SK-N-SH (cell line): ENCODE measurements at regions not wholly inside any gene's neighbourhood (a gene's known extent, or its start where the extent isn't known, plus 50 kb on each side); places are given as distances from the start of the nearest gene placed in this dataset.

Experiments used
- CTCF ChIA-PET: fragments of 300-600, 350-600 bp; formaldehyde crosslinking; extraction: SDS; loops from one replicate; lab custom pipeline; 2021; lab: Yijun Ruan, JAX
- POLR2A ChIA-PET: fragments of 350-600 bp; sonication (Branson Sonifier 250); formaldehyde crosslinking; extraction: SDS; loops from one replicate; lab custom pipeline; 2020; ENCODE audit warnings: antibody characterized with exemption, inconsistent platforms; lab: Yijun Ruan, JAX
- DNase-seq: peaks from one replicate; pipeline ENCODE4 v3.0.0; 2012
- H2AFZ ChIP-seq: fragments of 200-600 bp; sonication (generic); 2 replicates; pipeline ENCODE4 v1.8.1; 2016; ENCODE audit warnings: antibody characterized with exemption, mild to moderate bottlenecking, low read depth
- H3F3A ChIP-seq: fragments of 200-600 bp; sonication (generic); replicated peaks from 2 replicates; pipeline ENCODE3; 2016; ENCODE audit warnings: antibody characterized with exemption, mild to moderate bottlenecking; ENCODE audit not compliant: insufficient read depth
- H3K27ac ChIP-seq, 2 experiments: fragments of 200-500 bp in 1 of 2; fragments of 200-600 bp in 1 of 2; sonication (Bioruptor generic) in 1 of 2; sonication (generic), shearing (Covaris generic) in 1 of 2; 2 replicates each; pipeline versions ENCODE4 v1.5.1 to v1.6.1; 2014 to 2016; ENCODE audit warnings: low read depth in 2 of 2, inconsistent platforms in 1 of 2, low read length in 1 of 2, mild to moderate bottlenecking in 1 of 2, mixed read lengths in 1 of 2
- H3K27me3 ChIP-seq: fragments of 200-600 bp; sonication (generic), shearing (Covaris generic); 2 replicates; pipeline ENCODE4 v1.6.1; 2016; ENCODE audit warnings: mixed run types; ENCODE audit not compliant: insufficient read depth
- H3K36me3 ChIP-seq, 2 experiments: fragments of 200-500 bp in 1 of 2; fragments of 200-600 bp in 1 of 2; sonication (Bioruptor generic) in 1 of 2; sonication (generic) in 1 of 2; replicated peaks in 1 of 2; 2 replicates each; pipeline versions ENCODE3 to v1.5.1; 2014 to 2016; ENCODE audit warnings: low read length in 1 of 2, mild to moderate bottlenecking in 1 of 2; ENCODE audit not compliant: insufficient read depth in 2 of 2, control insufficient read depth in 1 of 2
- H3K4me1 ChIP-seq, 2 experiments: fragments of 200-500 bp in 1 of 2; fragments of 200-600 bp in 1 of 2; sonication (Bioruptor generic) in 1 of 2; sonication (generic), shearing (Covaris generic) in 1 of 2; 2 replicates each; pipeline versions ENCODE4 v1.5.1 to v1.6.1; 2014 to 2016; ENCODE audit warnings: low read depth in 1 of 2, low read length in 1 of 2, mixed run types in 1 of 2; ENCODE audit not compliant: insufficient read depth in 2 of 2, control insufficient read depth in 1 of 2
- H3K4me2 ChIP-seq: fragments of 200-600 bp; sonication (generic), shearing (Covaris generic); 2 replicates; pipeline ENCODE4 v1.6.1; 2017; ENCODE audit warnings: mixed run types
- H3K4me3 ChIP-seq, 2 experiments: fragments of 200-500 bp in 1 of 2; fragments of 200-600 bp in 1 of 2; sonication (Bioruptor generic) in 1 of 2; sonication (generic), shearing (Covaris generic) in 1 of 2; 2 replicates each; pipeline versions ENCODE4 v1.5.1 to v1.8.1; 2014 to 2016; ENCODE audit warnings: low read depth in 2 of 2, inconsistent platforms in 1 of 2, low read length in 1 of 2, mild to moderate bottlenecking in 1 of 2, mixed read lengths in 1 of 2, moderate library complexity in 1 of 2
- H3K79me2 ChIP-seq: fragments of 200-600 bp; sonication (generic); 2 replicates; pipeline ENCODE4 v1.8.1; 2017; ENCODE audit warnings: mild to moderate bottlenecking; ENCODE audit not compliant: insufficient read depth
- H3K9ac ChIP-seq: fragments of 200-600 bp; sonication (generic); 2 replicates; pipeline ENCODE4 v1.6.1; 2017; ENCODE audit warnings: mixed run types
- H3K9me2 ChIP-seq: fragments of 200-600 bp; sonication (generic); 2 replicates; pipeline ENCODE4 v1.6.1; 2017; ENCODE audit warnings: mixed run types
- H3K9me3 ChIP-seq: fragments of 200-600 bp; sonication (generic); 2 replicates; pipeline ENCODE4 v1.6.1; 2017; ENCODE audit warnings: mixed run types, mild to moderate bottlenecking, moderate library complexity
- H4K20me1 ChIP-seq: fragments of 200-600 bp; sonication (generic); 2 replicates; pipeline ENCODE4 v1.6.1; 2017; ENCODE audit warnings: mild to moderate bottlenecking, mixed run types; ENCODE audit not compliant: insufficient read depth
- CTCF ChIP-seq: fragments of 200-600 bp; sonication (generic); IDR thresholded peaks from 2 replicates; pipeline ENCODE4 v1.6.1; 2017; ENCODE audit warnings: antibody characterized with exemption, mild to moderate bottlenecking, moderate library complexity
- ELF1 ChIP-seq: IDR thresholded peaks from 2 replicates; pipeline ENCODE4 v1.4.0; 2012
- EZH2phosphoT487 ChIP-seq: fragments of 200-600 bp; sonication (generic); IDR thresholded peaks from 2 replicates; pipeline ENCODE4 v1.6.1; 2017; ENCODE audit warnings: low read depth, mixed run types, mild to moderate bottlenecking, antibody characterized with exemption, moderate library complexity, borderline replicate concordance
- FOXJ3 ChIP-seq: sonication (generic); formaldehyde crosslinking; IDR thresholded peaks from 2 replicates; pipeline ENCODE4 v1.5.1; 2020; ENCODE audit warnings: mild to moderate bottlenecking, missing genetic modification reagents
- IRF3 ChIP-seq: fragments of 150-350 bp; IDR thresholded peaks from 2 replicates; pipeline ENCODE4 v1.6.1; 2016; ENCODE audit warnings: mild to moderate bottlenecking, low read depth, low read length
- JUND ChIP-seq: IDR thresholded peaks from 2 replicates; pipeline ENCODE4 v1.4.0; 2012
- MXI1 ChIP-seq: IDR thresholded peaks from 2 replicates; pipeline ENCODE4 v1.6.1; 2012; ENCODE audit warnings: mild to moderate bottlenecking, low read depth, low read length, improper control_type of control experiment
- RAD21 ChIP-seq: IDR thresholded peaks from 2 replicates; pipeline ENCODE4 v1.6.1; 2012; ENCODE audit warnings: mild to moderate bottlenecking, low read length
- RCOR1 ChIP-seq: fragments of 150-350 bp; IDR thresholded peaks from 2 replicates; pipeline ENCODE4 v1.6.1; 2017; ENCODE audit warnings: antibody characterized with exemption, low read length
- REST ChIP-seq: IDR thresholded peaks from 2 replicates; pipeline ENCODE4 v1.6.1; 2012; ENCODE audit warnings: mild to moderate bottlenecking, low read depth, low read length, moderate library complexity
- RXRA ChIP-seq: IDR thresholded peaks from 2 replicates; pipeline ENCODE4 v1.4.0; 2012; ENCODE audit warnings: low read depth, mild to moderate bottlenecking, borderline replicate concordance
- SIN3A ChIP-seq: IDR thresholded peaks from 2 replicates; pipeline ENCODE4 v1.6.1; 2012; ENCODE audit warnings: low read depth, mild to moderate bottlenecking, low read length, moderate library complexity, borderline replicate concordance
- TAF1 ChIP-seq: IDR thresholded peaks from 2 replicates; pipeline ENCODE4 v1.6.1; 2012; ENCODE audit warnings: low read depth, mild to moderate bottlenecking, low read length, moderate library complexity, borderline replicate concordance
- USF1 ChIP-seq: IDR thresholded peaks from 2 replicates; pipeline ENCODE4 v1.4.0; 2012; ENCODE audit warnings: low read depth, borderline replicate concordance
- USF2 ChIP-seq: fragments of 150-350 bp; IDR thresholded peaks from 2 replicates; pipeline ENCODE4 v1.6.1; 2017; ENCODE audit warnings: antibody characterized with exemption, low read length, low read depth, borderline replicate concordance
- YY1 ChIP-seq: IDR thresholded peaks from 2 replicates; pipeline ENCODE4 v1.4.0; 2012; ENCODE audit warnings: low read depth, mild to moderate bottlenecking
- ZBTB33 ChIP-seq: IDR thresholded peaks from 2 replicates; pipeline ENCODE4 v1.4.0; 2012; ENCODE audit warnings: low read depth, borderline replicate concordance
- WGBS: methylation state at CpG from one replicate; pipeline ENCODE4 v1.1.6; 2017; ENCODE audit warnings: low lambda C conversion rate; 5-methylcytosine and 5-hydroxymethylcytosine counted together

- no peak for TF ChIP-seq REST
- no peak for TF ChIP-seq RAD21
- no peak for TF ChIP-seq FOXJ3 (CRISPR knock-in tag)
- TF ChIP-seq JUND = no peak
- TF ChIP-seq TAF1 = no peak
Measured at GRCh38 chr3:24715171-24715792, 220.6 kb upstream of the THRB start (continued).

GRCh38 chr3:24722087-24722486 is 227.4 kb upstream of the THRB start:
- H3K79me2 ChIP-seq = no peaks in the 10 kb centered on the region
- H3K27ac ChIP-seq = no peak overlapping the region
- TF ChIP-seq SIN3A (no peak), RAD21 (no peak), YY1 (no peak), CTCF (no peak), ZBTB33 (no peak), JUND (no peak), RXRA (no peak), IRF3 (no peak), RCOR1 (no peak), MXI1 (no peak), USF2 (no peak), USF1 (no peak), EZH2phosphoT487 (no peak), ELF1 (no peak)
- H3K4me3 ChIP-seq = no peak overlapping the region
- no peak overlapping the region for H2AFZ ChIP-seq
- no peaks in the 10 kb centered on the region for H3K4me1 ChIP-seq
- H3F3A ChIP-seq = no peaks in the 10 kb centered on the region
- no peaks in the 10 kb centered on the region for H3K9me3 ChIP-seq
- no peak overlapping the region for H3K9ac ChIP-seq
- H4K20me1 ChIP-seq = no peaks in the 10 kb centered on the region
- H3K4me2 ChIP-seq = no peak overlapping the region
- no peak for DNase-seq
- 56% methylated on average over 5 of the region's 5 CpGs for WGBS
- H3K36me3 ChIP-seq = no peaks in the 10 kb centered on the region
- H3K27me3 ChIP-seq = no peaks in the 10 kb centered on the region
- ChIA-PET CTCF (interaction anchor here (1.4 kb wide), 1 partner anchor 21 kb away, joined by 4 read pairs; no protein-coding TSS in a partner anchor), POLR2A (no interaction called here)
- H3K9me2 ChIP-seq = no peaks in the 10 kb centered on the region
